Upper lobe of right lung (tissue), 1 donor: ENCODE measurements at regions not wholly inside any gene's neighbourhood (a gene's known extent, or its start where the extent isn't known, plus 50 kb on each side); places are given as distances from the start of the nearest gene placed in this dataset.

Source experiments
- ATAC-seq: fragments of 200-7000 bp; cut with Tn5 transposase; one replicate; pipeline ENCODE4 v1.9.1; 2020; ENCODE audit warnings: mild to moderate bottlenecking, moderate library complexity
- DNase-seq: peaks from one replicate; pipeline ENCODE4 v3.0.0-alpha.2; 2020
- H3K27ac ChIP-seq: fragments of 200-600 bp; one replicate; pipeline ENCODE4 v1.8.0; 2022
- H3K27me3 ChIP-seq: fragments of 200-600 bp; one replicate; pipeline ENCODE4 v1.8.0; 2022; ENCODE audit warnings: mild to moderate bottlenecking
- H3K36me3 ChIP-seq: fragments of 200-600 bp; one replicate; pipeline ENCODE4 v1.8.0; 2022
- H3K4me1 ChIP-seq: fragments of 200-600 bp; one replicate; pipeline ENCODE4 v1.8.0; 2022
- H3K4me3 ChIP-seq: fragments of 200-600 bp; one replicate; pipeline ENCODE4 v1.8.0; 2022; ENCODE audit warnings: mild to moderate bottlenecking
- H3K9me3 ChIP-seq: fragments of 200-600 bp; one replicate; pipeline ENCODE4 v1.8.0; 2022
- intact Hi-C: fragments of 100-400 bp; cut with DNase I; formaldehyde crosslinking; loops from one replicate; pipeline ENCODE4 v1.11.0; 2022
- TF ChIP-seq, protein P1 (sequence below): fragments of 200-600 bp; IDR thresholded peaks from one replicate; pipeline ENCODE4 v1.8.0; 2022; ENCODE audit warnings: antibody characterized with exemption
- donor health status: DM: no; HTN: yes; CAD: no; lungs with severe emphysema.

DNA sequence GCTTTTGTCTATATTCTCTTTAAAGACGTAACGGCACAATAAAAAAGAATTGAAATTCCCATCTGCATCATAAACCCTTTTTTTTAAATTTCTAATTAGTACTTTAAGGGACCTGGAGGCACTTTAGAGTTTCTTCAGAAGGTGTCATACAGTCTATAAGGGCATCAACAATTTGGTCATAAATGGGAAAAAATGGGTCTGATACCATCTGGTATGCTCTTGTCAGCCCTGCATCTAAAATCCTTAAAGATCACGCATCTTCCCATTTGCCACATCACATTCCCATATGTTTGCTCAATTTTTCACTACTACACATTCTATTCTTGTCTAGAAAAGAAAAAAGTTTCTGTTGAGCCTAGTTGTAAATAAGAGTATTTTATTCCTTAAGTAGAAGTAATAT is 53.8 kb downstream of the COX7C start:
- Histone ChIP-seq H3K27ac (no peak overlapping the region), H3K4me3 (no peak overlapping the region), H3K9me3 (no peaks in the 10 kb centered on the region), H3K4me1 (no peaks in the 10 kb centered on the region), H3K27me3 (no peaks in the 10 kb centered on the region), H3K36me3 (no peaks in the 10 kb centered on the region)
- intact Hi-C loops: no loop called here
- no peak for ATAC-seq
- TF ChIP-seq, protein P1, sequence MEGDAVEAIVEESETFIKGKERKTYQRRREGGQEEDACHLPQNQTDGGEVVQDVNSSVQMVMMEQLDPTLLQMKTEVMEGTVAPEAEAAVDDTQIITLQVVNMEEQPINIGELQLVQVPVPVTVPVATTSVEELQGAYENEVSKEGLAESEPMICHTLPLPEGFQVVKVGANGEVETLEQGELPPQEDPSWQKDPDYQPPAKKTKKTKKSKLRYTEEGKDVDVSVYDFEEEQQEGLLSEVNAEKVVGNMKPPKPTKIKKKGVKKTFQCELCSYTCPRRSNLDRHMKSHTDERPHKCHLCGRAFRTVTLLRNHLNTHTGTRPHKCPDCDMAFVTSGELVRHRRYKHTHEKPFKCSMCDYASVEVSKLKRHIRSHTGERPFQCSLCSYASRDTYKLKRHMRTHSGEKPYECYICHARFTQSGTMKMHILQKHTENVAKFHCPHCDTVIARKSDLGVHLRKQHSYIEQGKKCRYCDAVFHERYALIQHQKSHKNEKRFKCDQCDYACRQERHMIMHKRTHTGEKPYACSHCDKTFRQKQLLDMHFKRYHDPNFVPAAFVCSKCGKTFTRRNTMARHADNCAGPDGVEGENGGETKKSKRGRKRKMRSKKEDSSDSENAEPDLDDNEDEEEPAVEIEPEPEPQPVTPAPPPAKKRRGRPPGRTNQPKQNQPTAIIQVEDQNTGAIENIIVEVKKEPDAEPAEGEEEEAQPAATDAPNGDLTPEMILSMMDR: no peak
- DNase-seq: no peak

DNA sequence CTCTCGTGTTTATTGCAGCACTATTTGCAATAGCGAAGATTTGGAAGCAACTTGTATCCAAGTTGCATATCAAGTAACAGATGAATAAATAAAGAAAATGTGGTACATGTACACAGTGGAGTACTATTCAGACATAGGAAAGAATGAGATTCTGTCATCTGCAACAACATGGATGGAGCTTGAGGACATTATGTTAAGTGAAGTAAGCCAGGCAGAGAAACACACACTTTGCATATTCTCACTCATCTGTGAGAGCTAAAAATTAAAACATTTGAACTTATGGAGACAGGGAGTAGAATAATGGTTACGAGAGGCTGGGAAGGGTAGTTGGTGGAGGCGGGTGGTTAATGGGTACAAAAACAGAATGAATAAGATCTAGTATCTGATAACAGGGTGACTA is 56.3 kb downstream of the COX7C start:
- no peaks in the 10 kb centered on the region for H3K27me3 ChIP-seq
- H3K4me3 ChIP-seq: no peak overlapping the region
- H3K9me3 ChIP-seq: no peaks in the 10 kb centered on the region
- no peak overlapping the region for H3K27ac ChIP-seq
- H3K4me1 ChIP-seq: no peaks in the 10 kb centered on the region
- no peaks in the 10 kb centered on the region for H3K36me3 ChIP-seq
- intact Hi-C loops: no loop called here
- ATAC-seq: no peak
- TF ChIP-seq, protein P1: no peak
- DNase-seq: no peak

DNA sequence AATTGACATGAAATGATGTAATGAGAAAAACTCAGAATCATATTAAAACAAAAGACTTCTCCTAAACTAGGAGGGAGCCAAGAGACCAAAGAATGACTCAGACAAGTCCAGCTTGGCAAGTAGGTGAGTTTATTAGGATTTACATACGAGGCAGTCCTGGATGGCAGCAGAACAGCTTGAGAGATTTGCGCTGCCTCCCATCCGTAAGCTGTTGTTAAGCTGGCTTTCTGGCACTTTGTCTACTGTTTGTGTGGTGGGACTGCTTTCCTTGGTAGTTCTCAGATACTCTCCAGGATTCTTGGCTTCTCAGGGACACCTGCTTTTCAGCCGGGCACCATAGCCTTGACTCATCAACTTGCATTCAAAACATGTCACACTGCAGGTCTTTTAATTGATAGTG is 57.6 kb downstream of the COX7C start:
- intact Hi-C loops: no loop called here
- TF ChIP-seq, protein P1: no peak
- Histone ChIP-seq H3K4me1 (no peaks in the 10 kb centered on the region), H3K36me3 (no peaks in the 10 kb centered on the region), H3K27me3 (no peaks in the 10 kb centered on the region), H3K27ac (no peak overlapping the region), H3K9me3 (no peaks in the 10 kb centered on the region), H3K4me3 (no peak overlapping the region)
- ATAC-seq: no peak
- DNase-seq: no peak

DNA sequence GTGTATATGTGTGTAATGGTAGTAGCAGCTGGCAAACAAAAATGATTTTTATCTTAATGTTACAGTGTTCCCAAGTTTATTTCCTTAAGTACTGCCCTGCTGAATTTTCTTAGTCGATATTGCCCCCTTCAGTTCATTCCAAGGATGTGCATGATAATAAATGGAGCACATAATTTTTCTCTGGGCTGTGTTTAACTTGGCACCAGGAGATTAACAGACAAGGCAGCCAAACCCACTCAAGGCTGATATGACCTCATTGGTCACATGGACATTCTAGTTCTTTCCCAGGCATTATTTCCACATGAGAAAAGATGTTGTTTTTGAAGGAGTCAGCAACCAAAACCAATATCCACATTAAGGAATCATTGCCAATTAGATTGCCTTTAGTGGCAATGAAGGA is 61.8 kb downstream of the COX7C start:
- Histone ChIP-seq H3K27ac (no peak overlapping the region), H3K9me3 (no peaks in the 10 kb centered on the region), H3K36me3 (no peaks in the 10 kb centered on the region), H3K4me3 (no peak overlapping the region), H3K4me1 (no peaks in the 10 kb centered on the region), H3K27me3 (no peaks in the 10 kb centered on the region)
- no peak for DNase-seq
- peak; percentile 90 for ATAC-seq
- TF ChIP-seq, protein P1: peak; percentile 55
- intact Hi-C loops: no loop called here

DNA sequence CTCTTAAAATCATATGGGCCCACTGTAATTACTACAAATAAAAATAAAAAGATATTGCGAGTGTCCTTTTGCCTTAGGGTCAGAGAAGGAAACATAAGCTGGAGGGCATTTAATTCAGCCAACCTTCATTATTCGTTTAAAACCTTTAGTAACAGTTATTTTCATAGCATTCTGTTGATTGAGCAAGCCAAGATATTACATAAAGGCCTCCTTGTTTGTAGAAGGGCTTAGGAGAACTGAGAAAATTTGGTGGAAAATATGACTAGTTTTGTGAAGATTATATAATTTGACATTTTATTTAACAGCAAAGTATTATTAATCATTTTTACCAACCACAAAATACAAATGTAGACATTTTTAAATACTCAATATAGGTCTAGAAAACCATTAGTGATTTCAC is 62.2 kb downstream of the COX7C start:
- no peaks in the 10 kb centered on the region for H3K4me1 ChIP-seq
- DNase-seq: no peak
- H3K9me3 ChIP-seq: no peaks in the 10 kb centered on the region
- H3K27ac ChIP-seq: no peak overlapping the region
- no peak overlapping the region for H3K4me3 ChIP-seq
- intact Hi-C loops: no loop called here
- H3K36me3 ChIP-seq: no peaks in the 10 kb centered on the region
- H3K27me3 ChIP-seq: no peaks in the 10 kb centered on the region
- ATAC-seq: no peak
- TF ChIP-seq, protein P1: no peak

DNA sequence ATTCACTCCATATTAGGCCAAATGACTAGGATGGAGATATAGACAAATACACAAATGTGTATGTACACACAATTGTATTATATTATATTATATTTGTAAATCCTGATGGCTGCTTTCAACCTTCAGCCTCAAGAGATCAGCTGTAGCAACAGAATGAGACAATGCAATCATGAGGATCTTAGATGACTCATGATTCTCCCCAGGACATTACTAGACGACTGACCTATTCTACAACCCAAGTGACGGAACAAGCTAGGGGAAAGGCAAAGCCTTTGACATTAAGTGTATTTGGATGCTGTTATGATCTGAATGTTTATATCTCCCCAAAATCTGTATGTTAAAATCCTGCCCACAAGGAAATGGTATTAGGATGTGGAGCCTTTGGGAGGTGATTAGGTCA is 66.5 kb downstream of the COX7C start:
- H3K27me3 ChIP-seq: no peaks in the 10 kb centered on the region
- TF ChIP-seq, protein P1: no peak

More for the DNA sequence above, 66.5 kb downstream of the COX7C start:
- H3K36me3 ChIP-seq: no peaks in the 10 kb centered on the region
- no peak overlapping the region for H3K4me3 ChIP-seq
- H3K4me1 ChIP-seq: no peaks in the 10 kb centered on the region
- intact Hi-C loops: no loop called here
- H3K27ac ChIP-seq: no peak overlapping the region
- no peak for DNase-seq
- no peak for ATAC-seq
- no peaks in the 10 kb centered on the region for H3K9me3 ChIP-seq
